GM12892 (cell line): ENCODE measurements at regions not wholly inside any gene's neighbourhood (a gene's known extent, or its start where the extent isn't known, plus 50 kb on each side); places are given as distances from the start of the nearest gene placed in this dataset.
"Not testable (repeated sequence)": the region's sequence is repeated elsewhere in the genome, so short reads cannot be mapped to it uniquely, and the experiment has no call there.

Source experiments
- POLR2A ChIP-seq: IDR thresholded peaks from 2 replicates; pipeline ENCODE4 v1.6.1; 2011; ENCODE audit warnings: low read depth, low read length, control low read depth
- POLR2AphosphoS5 ChIP-seq: IDR thresholded peaks from 2 replicates; pipeline ENCODE4 v1.6.1; 2011; ENCODE audit warnings: low read depth, low read length, control low read depth

- TF ChIP-seq POLR2A, POLR2AphosphoS5: not testable (repeated sequence)
Observed at GRCh38 chr10:53335803-53336422, 563.3 kb upstream of the MBL2 start.
